GM12872 (cell line): ENCODE measurements at regions not wholly inside any gene's neighbourhood (a gene's known extent, or its start where the extent isn't known, plus 50 kb on each side); places are given as distances from the start of the nearest gene placed in this dataset.

Experiments used
- CTCF ChIP-seq: IDR thresholded peaks from 3 replicates; pipeline ENCODE4 v1.5.1; 2011; ENCODE audit warnings: low read depth, mild to moderate bottlenecking, low read length, moderate library complexity; ENCODE audit not compliant: insufficient read depth

GRCh38 chr4:163621821-163622220, 127.3 kb downstream of the TMA16 start:
- TF ChIP-seq CTCF: no peak

GRCh38 chr4:163622379-163623035, 128.0 kb downstream of the TMA16 start:
- TF ChIP-seq CTCF: no peak

DNA sequence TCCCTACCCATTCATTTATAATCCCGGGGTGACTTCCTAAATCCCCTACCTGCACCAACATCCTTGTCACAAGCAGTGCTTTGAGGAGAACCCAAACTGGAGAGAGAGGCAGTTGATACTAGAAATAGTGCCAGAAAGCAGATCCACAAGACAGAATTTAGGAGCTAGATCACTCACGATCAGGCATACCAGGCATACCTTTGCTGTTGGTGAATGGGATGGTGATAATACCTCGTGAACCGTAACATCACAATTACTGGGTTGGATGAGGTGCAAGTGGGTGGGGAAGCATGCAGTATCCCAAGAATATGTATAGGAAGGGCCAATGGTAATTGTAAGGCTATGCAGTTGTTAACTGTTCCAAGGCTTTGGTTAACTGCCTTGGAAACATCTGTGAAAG, 129.3 kb downstream of the TMA16 start:
- TF ChIP-seq CTCF: no peak

DNA sequence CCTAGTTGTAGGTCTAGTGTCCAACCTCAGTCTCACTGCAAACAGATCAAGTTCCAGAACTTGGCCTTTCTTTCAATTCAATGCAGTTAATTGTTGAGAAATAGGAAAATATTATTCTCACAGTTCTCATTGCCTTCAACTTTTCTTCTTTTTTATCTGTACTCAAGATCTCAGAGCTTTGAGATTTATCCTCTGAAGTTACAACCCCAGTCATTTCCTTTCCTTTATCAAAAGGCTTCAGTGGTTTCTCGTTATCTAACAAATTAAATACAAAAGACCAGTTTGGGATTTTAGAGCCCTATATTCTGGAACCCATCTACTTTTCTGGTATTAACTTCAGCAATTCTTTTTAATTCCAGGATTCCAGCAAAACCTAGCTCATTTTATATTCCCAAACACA, 130.2 kb downstream of the TMA16 start:
- TF ChIP-seq CTCF: no peak

DNA sequence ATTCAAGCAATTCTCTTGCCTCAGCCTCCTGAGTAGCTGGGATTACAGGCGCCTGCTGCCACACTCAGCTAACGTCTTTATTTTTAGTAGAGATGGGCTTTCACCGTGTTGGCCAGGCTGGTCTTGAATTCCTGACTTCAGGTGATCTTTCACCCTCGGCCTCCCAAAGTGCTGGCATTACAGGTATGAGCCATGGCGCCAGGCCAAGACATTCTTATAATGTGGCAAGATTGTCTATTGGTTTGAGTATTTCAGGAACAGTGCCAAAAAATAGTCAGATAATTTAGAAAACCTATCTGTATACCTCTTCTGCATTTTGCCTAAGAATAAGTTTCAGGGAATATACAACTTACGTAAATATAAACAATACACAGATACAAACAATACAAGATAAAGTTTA, 136.8 kb downstream of the TMA16 start:
- no peak for TF ChIP-seq CTCF

DNA sequence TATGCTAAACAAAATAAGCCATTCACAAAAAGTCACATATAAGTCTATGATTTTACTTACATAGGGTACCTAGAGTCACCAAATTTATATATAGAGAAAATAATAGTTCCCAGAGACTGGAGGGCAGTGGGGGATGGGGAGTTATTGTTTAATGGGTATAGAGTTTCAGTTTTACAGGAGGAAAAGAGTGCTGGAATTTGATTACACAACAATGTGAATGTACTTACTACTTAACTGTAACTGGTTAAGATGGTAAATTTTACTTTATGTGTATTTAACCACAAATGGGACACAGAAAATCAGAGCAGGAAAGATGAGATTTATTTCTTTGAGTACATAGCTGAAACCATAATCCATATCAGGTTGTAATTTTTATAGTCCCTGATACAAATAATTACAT, 144.4 kb downstream of the TMA16 start:
- no peak for TF ChIP-seq CTCF

GRCh38 chr4:163649557-163650091, 155.1 kb downstream of the TMA16 start:
- TF ChIP-seq CTCF: no peak
